HFFc6 (cell line): ENCODE measurements at regions not wholly inside any gene's neighbourhood (a gene's known extent, or its start where the extent isn't known, plus 50 kb on each side); places are given as distances from the start of the nearest gene placed in this dataset.
A peak's percentile ranks its signal among the peaks of the same experiment; 100 is the strongest.

Source experiments
- DNase-seq: peaks from one replicate; pipeline ENCODE4 v3.0.0-alpha.2; 2018
- H3K27ac Mint-ChIP-seq: 2 replicates; pipeline ENCODE4 v1.8.0; 2020; ENCODE audit warnings: mild to moderate bottlenecking, mixed read lengths
- H3K27me3 Mint-ChIP-seq: 2 replicates; pipeline ENCODE4 v1.8.0; 2021; ENCODE audit warnings: mild to moderate bottlenecking, moderate library complexity, mixed read lengths; ENCODE audit not compliant: insufficient read depth
- H3K36me3 Mint-ChIP-seq: 2 replicates; pipeline ENCODE4 v1.8.0; 2021; ENCODE audit warnings: low read depth, mixed read lengths
- H3K4me1 Mint-ChIP-seq: 2 replicates; pipeline ENCODE4 v1.8.0; 2020; ENCODE audit warnings: low read depth, mixed read lengths
- H3K4me3 Mint-ChIP-seq: 2 replicates; pipeline ENCODE4 v1.8.0; 2020; ENCODE audit warnings: mild to moderate bottlenecking, moderate library complexity, mixed read lengths
- H3K9me3 Mint-ChIP-seq: 2 replicates; pipeline ENCODE4 v1.8.0; 2020; ENCODE audit warnings: mild to moderate bottlenecking, mixed read lengths
- CTCF ChIP-seq: fragments of 200-600 bp; sonication (generic); IDR thresholded peaks from 2 replicates; pipeline ENCODE4 v1.5.0; 2021; ENCODE audit warnings: antibody characterized with exemption, mild to moderate bottlenecking

- DNase-seq = no peak
- H3K27me3 Mint-ChIP-seq = peaks cover 2% of the 10 kb centered on the region
- H3K4me1 Mint-ChIP-seq = no peaks in the 10 kb centered on the region
- TF ChIP-seq CTCF = peak; percentile 76
- no peak overlapping the region for H3K27ac Mint-ChIP-seq
- H3K4me3 Mint-ChIP-seq = no peak overlapping the region
- H3K9me3 Mint-ChIP-seq = no peaks in the 10 kb centered on the region
- H3K36me3 Mint-ChIP-seq = no peaks in the 10 kb centered on the region
These were observed 90.3 kb upstream of the SESTD1 start for GRCh38 chr2:179354739-179355537.

DNA sequence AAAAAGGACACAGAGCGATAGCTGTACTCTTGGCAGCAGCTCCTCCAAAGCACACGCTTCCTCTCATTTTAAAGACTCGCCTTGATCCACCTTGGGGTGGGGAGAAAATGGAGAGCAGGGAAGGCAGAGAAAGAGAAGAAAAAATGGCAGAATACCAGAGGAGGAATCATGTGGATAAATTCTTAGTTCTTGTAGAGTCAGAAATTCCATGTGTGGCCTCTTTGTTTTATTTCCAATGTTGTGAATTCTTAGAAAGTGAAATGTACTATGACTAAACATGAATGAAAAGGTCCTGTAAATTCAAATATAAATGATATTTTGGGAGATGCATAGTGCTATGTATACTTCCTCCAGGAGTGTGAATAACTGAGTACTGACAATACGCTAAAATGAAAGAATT is 89.7 kb upstream of the SESTD1 start:
- Mint-ChIP-seq H3K4me3 (no peak overlapping the region), H3K4me1 (no peaks in the 10 kb centered on the region), H3K36me3 (no peaks in the 10 kb centered on the region), H3K27me3 (peaks cover 2% of the 10 kb centered on the region), H3K27ac (no peak overlapping the region), H3K9me3 (no peaks in the 10 kb centered on the region)
- no peak for TF ChIP-seq CTCF
- no peak for DNase-seq

DNA sequence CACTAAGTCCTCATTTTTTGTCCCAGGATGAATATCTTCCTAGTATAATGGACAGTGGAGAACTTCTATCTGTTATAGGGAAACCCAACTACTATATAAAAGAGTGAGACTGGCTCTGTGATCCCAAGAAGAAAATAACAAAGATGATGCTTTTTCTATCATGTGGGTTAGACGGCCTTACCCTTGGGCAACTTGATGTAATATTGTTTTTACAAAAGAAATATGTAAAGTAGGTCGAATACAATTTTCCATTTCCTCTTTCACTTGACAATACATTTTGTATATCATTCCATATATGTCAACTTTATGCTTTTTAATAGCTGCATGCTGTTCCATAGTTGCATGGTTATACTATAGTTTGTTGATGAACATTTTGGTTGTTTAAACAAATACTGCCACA is 87.5 kb upstream of the SESTD1 start:
- Mint-ChIP-seq H3K9me3 (no peaks in the 10 kb centered on the region), H3K36me3 (no peaks in the 10 kb centered on the region), H3K4me1 (peaks cover 8% of the 10 kb centered on the region), H3K27ac (no peak overlapping the region), H3K4me3 (no peak overlapping the region), H3K27me3 (peaks cover 2% of the 10 kb centered on the region)
- no peak for TF ChIP-seq CTCF
- no peak for DNase-seq

DNA sequence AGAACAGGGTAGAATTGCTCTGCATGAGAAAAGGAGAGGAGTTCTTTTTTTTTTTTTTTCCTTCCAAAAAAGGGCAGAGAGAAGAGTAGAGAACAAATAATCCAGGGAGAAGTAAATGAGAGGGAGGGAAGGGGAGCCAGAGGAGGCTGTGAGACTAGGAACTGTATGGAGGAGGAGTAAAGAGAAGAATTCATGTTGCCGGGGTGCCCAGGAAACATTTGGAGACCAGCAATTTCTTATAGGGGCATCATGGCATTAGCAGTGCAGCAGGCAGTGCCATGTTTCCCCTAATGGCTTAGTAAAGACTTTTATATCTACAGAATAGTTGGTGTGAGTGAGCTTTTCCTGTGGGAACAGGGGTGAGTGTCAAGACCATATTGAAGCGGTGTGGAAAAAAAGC is 86.4 kb upstream of the SESTD1 start:
- TF ChIP-seq CTCF = no peak
- no peak overlapping the region for H3K27ac Mint-ChIP-seq
- DNase-seq = no peak
- no peaks in the 10 kb centered on the region for H3K9me3 Mint-ChIP-seq
- no peaks in the 10 kb centered on the region for H3K36me3 Mint-ChIP-seq
- no peak overlapping the region for H3K4me3 Mint-ChIP-seq
- H3K4me1 Mint-ChIP-seq = peaks cover 8% of the 10 kb centered on the region
- peaks cover 2% of the 10 kb centered on the region for H3K27me3 Mint-ChIP-seq

DNA sequence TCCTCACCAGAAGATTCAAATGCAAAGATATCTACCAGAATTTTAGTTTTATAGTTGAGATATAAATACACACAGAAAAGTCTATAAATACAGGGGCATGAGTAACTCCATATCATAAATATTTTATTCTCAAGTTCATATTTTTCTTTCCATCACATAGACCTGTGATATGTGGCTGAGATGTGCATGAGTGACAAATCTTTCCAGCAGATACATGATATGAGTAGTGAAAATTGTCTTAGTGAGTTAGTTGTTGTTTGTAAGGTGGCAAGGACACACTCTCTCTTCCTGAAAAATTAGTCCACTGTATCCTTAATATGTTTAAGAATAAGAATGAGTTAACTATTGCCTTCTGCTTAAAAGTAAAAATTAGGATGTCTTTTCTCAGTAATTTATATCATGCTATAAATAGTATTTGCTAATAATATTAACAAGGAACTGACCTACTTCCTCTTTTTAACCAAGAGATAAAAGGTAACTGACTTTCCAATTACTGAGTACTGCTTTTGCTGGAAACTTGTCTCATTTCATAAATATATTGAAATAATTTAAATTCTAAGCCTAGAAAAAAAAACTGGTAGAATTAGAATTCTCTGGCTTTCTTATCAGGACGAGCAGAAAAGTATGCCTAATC is 85.2 kb upstream of the SESTD1 start:
- no peaks in the 10 kb centered on the region for H3K36me3 Mint-ChIP-seq
- no peak overlapping the region for H3K4me3 Mint-ChIP-seq
- no peak for DNase-seq
- H3K27ac Mint-ChIP-seq = no peak overlapping the region
- H3K4me1 Mint-ChIP-seq = peaks cover 14% of the 10 kb centered on the region
- no peaks in the 10 kb centered on the region for H3K9me3 Mint-ChIP-seq
- no peak for TF ChIP-seq CTCF
- peaks cover 2% of the 10 kb centered on the region for H3K27me3 Mint-ChIP-seq
